SK-N-SH treated with all-trans-retinoic acid at 6 μM for 48 hours (cell line): ENCODE measurements at regions not wholly inside any gene's neighbourhood (a gene's known extent, or its start where the extent isn't known, plus 50 kb on each side); places are given as distances from the start of the nearest gene placed in this dataset.

Experiments
- GLIS3 ChIP-seq: fragments of 250-450 bp; sonication (Bioruptor Pico); IDR thresholded peaks from 2 replicates; pipeline ENCODE4 v1.5.0; 2020; ENCODE audit warnings: mild to moderate bottlenecking, moderate library complexity
- TOX ChIP-seq: fragments of 250-450 bp; sonication (Bioruptor Pico); IDR thresholded peaks from 2 replicates; pipeline ENCODE4 v1.8.0; 2021; ENCODE audit warnings: mild to moderate bottlenecking, moderate library complexity, borderline replicate concordance
- ZC3H10 ChIP-seq: fragments of 250-450 bp; sonication (Bioruptor Pico); IDR thresholded peaks from 2 replicates; pipeline ENCODE4 v1.5.1; 2021; ENCODE audit warnings: mild to moderate bottlenecking, moderate library complexity
- ZFP30 ChIP-seq: fragments of 450-650 bp; formaldehyde crosslinking; IDR thresholded peaks from 2 replicates; pipeline ENCODE4 v1.5.0; 2022; ENCODE audit warnings: mild to moderate bottlenecking, moderate library complexity
- TF ChIP-seq, protein P1 (sequence below): fragments of 250-450 bp; sonication (Bioruptor Pico); IDR thresholded peaks from 2 replicates; pipeline ENCODE4 v1.5.1; 2020; ENCODE audit warnings: low read depth, mild to moderate bottlenecking, moderate library complexity
- TF ChIP-seq, protein P2 (sequence below): fragments of 250-450 bp; sonication (Bioruptor Pico); IDR thresholded peaks from 2 replicates; pipeline ENCODE4 v1.8.0; 2020; ENCODE audit warnings: mild to moderate bottlenecking, moderate library complexity, borderline replicate concordance

DNA sequence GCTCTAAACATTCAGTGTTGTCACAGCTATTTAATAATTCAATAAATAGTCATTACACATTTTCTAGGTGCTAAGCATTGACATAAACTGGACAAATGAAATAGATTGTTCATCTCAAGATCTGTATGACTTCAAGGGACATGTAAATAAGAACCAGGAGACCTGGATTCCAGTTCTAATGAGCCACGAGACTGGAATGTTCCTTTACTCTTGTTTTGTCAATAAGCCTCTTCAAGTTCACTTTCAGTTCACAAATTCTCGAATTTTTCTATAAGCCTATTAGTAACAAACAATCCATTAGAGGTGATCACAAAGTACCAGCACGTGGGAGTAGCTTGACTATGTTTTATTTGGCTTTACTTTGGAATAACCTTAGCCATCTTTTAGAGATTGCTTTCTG, 514.0 kb upstream of the SMIM31 start:
- TF ChIP-seq TOX (CRISPR knock-in tag) (no peak), ZFP30 (CRISPR knock-in tag) (no peak), GLIS3 (CRISPR knock-in tag) (no peak), ZC3H10 (CRISPR knock-in tag) (no peak)
- TF ChIP-seq, protein P1, sequence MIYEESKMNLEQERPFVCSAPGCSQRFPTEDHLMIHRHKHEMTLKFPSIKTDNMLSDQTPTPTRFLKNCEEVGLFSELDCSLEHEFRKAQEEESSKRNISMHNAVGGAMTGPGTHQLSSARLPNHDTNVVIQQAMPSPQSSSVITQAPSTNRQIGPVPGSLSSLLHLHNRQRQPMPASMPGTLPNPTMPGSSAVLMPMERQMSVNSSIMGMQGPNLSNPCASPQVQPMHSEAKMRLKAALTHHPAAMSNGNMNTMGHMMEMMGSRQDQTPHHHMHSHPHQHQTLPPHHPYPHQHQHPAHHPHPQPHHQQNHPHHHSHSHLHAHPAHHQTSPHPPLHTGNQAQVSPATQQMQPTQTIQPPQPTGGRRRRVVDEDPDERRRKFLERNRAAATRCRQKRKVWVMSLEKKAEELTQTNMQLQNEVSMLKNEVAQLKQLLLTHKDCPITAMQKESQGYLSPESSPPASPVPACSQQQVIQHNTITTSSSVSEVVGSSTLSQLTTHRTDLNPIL (CRISPR knock-in tag) = no peak
- TF ChIP-seq, protein P2, sequence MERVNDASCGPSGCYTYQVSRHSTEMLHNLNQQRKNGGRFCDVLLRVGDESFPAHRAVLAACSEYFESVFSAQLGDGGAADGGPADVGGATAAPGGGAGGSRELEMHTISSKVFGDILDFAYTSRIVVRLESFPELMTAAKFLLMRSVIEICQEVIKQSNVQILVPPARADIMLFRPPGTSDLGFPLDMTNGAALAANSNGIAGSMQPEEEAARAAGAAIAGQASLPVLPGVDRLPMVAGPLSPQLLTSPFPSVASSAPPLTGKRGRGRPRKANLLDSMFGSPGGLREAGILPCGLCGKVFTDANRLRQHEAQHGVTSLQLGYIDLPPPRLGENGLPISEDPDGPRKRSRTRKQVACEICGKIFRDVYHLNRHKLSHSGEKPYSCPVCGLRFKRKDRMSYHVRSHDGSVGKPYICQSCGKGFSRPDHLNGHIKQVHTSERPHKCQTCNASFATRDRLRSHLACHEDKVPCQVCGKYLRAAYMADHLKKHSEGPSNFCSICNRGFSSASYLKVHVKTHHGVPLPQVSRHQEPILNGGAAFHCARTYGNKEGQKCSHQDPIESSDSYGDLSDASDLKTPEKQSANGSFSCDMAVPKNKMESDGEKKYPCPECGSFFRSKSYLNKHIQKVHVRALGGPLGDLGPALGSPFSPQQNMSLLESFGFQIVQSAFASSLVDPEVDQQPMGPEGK (CRISPR knock-in tag) = no peak
